HG02642 (cell line): ENCODE measurements at regions not wholly inside any gene's neighbourhood (a gene's known extent, or its start where the extent isn't known, plus 50 kb on each side); places are given as distances from the start of the nearest gene placed in this dataset.
"Not testable (repeated sequence)": the region's sequence is repeated elsewhere in the genome, so short reads cannot be mapped to it uniquely, and the experiment has no call there.

Source experiments
- ATAC-seq: cut with Tn5 transposase; IDR thresholded peaks from one replicate; pipeline ENCODE4 v1.9.1; 2021; ENCODE audit warnings: mild to moderate bottlenecking; ENCODE audit not compliant: unreplicated experiment, poor library complexity

GRCh38 chr13:44680746-44681355, 104.7 kb upstream of the TSC22D1 start:
- no peak for ATAC-seq

GRCh38 chr13:44679597-44679996, 103.5 kb upstream of the TSC22D1 start:
- no peak for ATAC-seq

GRCh38 chr13:44678197-44678596, 102.1 kb upstream of the TSC22D1 start:
- no peak for ATAC-seq

GRCh38 chr13:44676534-44676933, 100.4 kb upstream of the TSC22D1 start:
- ATAC-seq = no peak

- no peak for ATAC-seq
Measured at GRCh38 chr13:44669534-44669933, 93.4 kb upstream of the TSC22D1 start.

- ATAC-seq = no peak
Measured at GRCh38 chr13:44668688-44669087, 92.6 kb upstream of the TSC22D1 start.

GRCh38 chr13:44667943-44668342, 91.8 kb upstream of the TSC22D1 start:
- ATAC-seq = peak; percentile 62

DNA sequence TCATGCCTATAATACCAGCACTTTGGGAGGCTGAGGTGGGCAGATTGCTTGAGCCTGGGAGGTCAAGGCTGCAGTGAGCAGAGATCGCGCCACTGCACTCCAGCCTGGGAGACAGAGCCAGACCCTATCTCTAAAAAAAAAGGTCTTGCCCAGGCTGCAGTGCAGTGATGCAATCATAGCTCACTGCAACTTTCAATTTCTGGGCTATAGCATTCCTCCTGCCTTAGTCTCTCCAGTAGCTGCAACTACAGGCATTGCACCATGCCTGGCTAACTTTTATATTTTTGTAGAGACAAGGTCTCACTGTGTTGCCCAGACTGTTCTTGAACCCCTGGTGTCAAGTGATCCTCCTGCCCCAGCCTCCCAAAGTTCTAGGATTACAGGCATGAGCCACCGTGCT, 90.4 kb upstream of the TSC22D1 start:
- ATAC-seq = not testable (repeated sequence)

GRCh38 chr13:44664308-44664707, 88.2 kb upstream of the TSC22D1 start:
- no peak for ATAC-seq

DNA sequence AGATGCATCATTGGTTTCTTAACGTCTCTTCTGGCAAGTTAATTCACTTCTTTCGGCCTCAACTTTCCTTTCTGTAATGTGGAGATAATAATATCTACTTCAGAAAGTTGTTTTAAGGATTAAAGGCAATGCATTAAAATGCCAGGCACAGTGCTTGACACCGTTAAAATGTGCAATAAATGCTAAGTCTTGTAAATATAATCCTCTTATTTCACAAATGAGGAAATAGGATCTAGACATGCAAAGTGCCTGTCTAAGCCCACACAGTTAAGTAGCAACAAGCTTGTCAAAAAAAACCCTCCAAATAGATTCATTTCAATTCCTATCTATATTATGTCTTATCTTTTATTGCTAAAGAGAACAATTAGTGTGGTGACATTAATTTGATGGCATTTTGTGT, 86.4 kb upstream of the TSC22D1 start:
- ATAC-seq = no peak

DNA sequence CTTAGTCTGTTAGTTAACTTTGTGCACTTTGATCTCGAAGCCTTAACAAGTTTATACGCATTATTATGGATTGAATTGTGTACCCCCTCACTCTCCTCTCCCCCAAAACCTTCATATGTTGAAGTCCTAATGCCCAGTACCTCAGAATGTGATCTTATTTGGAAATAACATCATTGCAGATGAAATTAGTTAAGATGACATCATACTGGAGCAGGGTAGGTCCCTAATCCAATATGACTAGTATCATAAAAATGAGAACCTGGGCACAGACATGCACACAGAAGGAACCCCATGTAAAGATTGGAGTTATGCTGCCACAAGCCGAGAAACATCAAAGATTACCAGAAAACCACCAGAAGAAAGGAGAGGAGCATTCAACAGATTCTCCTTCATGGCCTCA, 85.8 kb upstream of the TSC22D1 start:
- no peak for ATAC-seq

DNA sequence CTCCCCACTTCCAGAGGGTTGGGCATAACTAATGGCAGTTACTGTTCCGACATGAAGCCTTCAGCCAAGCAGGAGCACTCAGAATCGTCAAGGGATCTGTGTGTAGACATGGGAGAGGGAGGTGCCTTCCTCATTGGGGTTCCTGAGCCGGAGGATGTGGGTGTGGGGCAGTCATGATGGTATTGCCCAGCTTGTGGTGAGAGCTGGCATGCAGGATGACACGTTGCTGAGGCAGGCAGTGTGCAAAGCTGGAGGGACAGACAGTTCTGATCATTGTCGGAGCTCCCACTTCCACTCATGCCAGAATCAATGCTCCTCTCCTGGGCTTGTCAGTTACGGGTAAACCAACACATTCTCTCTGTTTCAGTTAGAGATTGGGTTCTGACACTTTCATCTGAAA, 83.9 kb upstream of the TSC22D1 start:
- ATAC-seq = no peak

- ATAC-seq = no peak
Measured at GRCh38 chr13:44652962-44653660, 77.0 kb upstream of the TSC22D1 start.

DNA sequence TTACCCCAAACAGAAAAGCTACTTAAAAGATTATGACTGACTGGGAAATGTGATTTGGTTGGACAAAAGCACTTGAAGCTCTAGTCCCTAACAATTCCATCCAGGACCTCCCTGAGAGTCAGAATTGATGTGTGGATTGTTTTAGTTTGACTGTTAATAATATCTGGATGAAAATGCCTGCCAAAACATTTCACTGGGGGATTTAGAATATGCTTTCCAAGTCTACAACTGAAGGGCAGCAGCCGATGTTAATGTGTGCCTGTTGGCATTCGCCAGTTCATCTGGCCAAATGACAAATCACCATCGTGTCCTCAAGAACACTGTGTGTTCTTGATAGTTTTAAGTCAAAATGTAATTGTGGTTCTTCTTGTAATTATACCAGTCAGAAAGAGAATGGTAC, 76.0 kb upstream of the TSC22D1 start:
- no peak for ATAC-seq

DNA sequence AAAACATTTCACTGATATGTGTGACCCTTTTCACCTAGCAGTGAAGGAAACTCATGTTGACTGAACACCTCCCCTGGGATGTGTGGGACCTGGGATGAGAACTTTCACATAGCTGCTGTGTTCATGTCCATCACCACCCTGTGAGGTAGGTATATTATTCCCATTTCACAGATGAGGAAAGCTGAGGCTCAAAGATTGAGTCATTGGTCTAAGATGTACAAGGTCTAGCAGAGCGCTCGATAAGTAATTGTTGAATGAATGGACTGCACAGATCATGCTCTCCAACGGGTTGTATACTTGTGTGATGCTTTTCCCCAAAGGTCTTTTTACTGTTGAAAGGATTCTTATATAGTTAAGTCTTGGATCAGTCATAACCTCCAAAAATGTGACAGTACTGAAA, 75.6 kb upstream of the TSC22D1 start:
- no peak for ATAC-seq

- ATAC-seq = no peak
Measured at GRCh38 chr13:44651209-44651608, 75.1 kb upstream of the TSC22D1 start.

DNA sequence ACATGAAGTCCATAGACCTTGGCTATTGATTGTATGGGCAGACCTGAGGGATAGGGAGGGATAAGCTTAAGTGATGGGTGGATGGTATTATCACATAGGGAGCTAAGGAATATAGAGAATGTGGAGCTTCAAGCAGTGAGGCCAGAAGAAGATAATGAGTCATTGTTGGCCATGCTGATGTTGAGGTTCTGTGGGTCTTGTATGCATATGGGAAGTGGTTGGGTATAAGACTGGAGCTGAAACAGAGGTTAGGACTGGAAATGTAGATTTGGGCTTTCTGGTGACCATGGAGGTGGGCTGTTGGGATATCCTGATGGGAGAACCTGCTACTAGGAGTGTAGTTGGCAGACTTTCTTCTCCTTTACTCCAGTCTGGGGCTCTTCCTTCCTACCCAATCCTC, 73.7 kb upstream of the TSC22D1 start:
- ATAC-seq = no peak

DNA sequence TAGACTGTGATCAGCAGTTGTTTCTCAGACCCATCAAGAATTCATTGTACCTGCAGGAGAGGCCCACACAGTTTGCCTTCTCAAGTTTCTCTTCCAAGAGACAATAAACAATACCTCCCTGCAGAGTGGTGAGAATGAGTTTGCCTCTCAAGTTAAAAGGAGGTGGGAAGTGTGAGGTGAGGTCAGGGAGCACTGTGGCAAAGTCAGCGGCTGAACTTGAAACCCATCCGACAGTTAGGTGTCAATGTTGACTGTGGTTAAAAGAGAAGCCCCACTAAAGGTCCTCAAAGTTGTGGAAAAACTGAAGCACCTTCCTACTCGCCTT, 72.9 kb upstream of the TSC22D1 start:
- ATAC-seq = no peak

DNA sequence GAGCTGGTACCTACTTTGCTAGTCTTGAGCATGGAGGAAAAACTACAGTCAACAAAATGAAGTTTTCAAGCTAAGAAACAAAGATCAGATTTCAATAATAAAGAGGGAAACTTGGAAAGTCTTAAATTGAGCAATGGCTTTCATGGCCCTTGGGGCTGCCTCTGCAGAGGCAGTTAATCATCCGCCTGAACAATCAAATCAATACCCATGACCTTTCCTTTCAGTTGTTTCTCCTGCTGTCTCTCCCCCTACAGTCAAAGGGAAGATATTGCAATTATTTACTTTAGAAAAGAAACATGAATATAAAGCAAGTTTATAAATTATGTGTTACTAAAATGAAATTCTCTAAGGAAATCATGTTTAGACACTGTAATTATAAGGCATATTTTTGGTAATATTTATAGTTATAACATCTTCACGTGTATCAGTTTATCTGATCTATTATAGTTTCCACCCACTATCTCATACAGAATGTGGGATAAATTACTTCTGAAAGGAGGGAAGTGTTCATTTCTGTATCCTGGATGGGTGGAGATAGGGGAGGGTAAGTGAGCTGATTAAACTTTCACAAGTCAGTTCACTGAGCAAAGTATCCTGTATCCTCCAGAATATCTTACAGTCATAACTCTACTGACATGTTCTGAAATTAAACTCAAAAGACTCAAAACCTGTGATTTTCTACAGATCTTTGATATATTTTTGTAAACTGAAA, 72.4 kb upstream of the TSC22D1 start:
- no peak for ATAC-seq

DNA sequence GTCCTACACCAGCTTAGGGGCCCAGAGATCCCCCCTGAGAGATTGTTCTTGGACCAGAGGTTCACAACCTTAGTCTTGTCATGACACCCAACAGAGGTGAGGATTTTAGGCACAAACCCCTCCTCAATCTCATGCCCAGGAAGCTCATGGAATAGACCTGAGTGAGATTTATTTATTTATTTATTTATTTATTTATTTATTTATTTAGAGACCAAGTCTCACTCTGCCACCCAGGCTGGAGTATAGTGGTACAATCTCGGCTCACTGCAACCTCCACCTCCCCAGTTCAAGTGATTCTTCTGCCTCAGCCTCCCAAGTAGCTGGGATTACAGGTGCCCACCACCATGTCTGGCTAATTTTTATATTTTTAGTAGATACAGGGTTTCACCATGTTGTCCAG, 71.4 kb upstream of the TSC22D1 start:
- not testable (repeated sequence) for ATAC-seq

DNA sequence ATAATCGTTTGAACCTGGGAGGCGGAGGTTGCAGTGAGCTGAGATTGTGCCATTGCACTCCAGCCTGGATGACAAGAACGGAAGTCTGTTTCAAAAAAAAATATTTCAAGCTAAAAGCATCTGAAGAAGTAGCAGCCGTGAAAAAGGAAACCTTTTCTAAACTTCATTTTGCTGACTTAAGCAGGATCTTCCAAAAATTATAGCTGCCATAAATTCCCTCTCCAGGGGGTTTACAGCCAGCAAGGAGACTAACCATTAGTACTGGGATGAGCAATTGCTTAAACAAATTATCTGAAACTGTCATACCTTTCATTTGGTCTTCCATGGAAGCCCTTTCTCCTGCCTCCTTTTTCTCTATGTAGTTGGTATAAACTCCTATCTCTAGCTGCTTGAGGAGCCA, 69.9 kb upstream of the TSC22D1 start:
- ATAC-seq = no peak

GRCh38 chr13:44643256-44643655, 67.1 kb upstream of the TSC22D1 start:
- no peak for ATAC-seq
